ENCODE measurements at regions not wholly inside any gene's neighbourhood (a gene's known extent, or its start where the extent isn't known, plus 50 kb on each side); places are given as distances from the start of the nearest gene placed in this dataset.

GRCh38 chr12:102745971-102746600 lies 171.0 kb downstream of the PAH start:
- TF ChIP-seq CTCF (IDR thresholded peaks at IDR 0.05; ENCODE audit: low read length) (no peak), EZH2 (IDR thresholded peaks at IDR 0.05; ENCODE audit: borderline replicate concordance, low read length) (no peak)
